OCI-LY1 (cell line): ENCODE measurements at regions not wholly inside any gene's neighbourhood (a gene's known extent, or its start where the extent isn't known, plus 50 kb on each side); places are given as distances from the start of the nearest gene placed in this dataset.

Source experiments
- CTCF ChIP-seq: fragments of 200-600 bp; sonication (generic), shearing (Covaris generic); IDR thresholded peaks from 2 replicates; pipeline ENCODE4 v1.5.1; 2017; ENCODE audit warnings: mild to moderate bottlenecking, antibody characterized with exemption, low read length, moderate library complexity, mixed read lengths
- EZH2 ChIP-seq: fragments of 200-600 bp; sonication (generic), shearing (Covaris generic); IDR thresholded peaks from 2 replicates; pipeline ENCODE4 v1.8.0; 2017; ENCODE audit warnings: borderline replicate concordance, mixed run types, mild to moderate bottlenecking, antibody characterized with exemption, low read length, moderate library complexity, mixed read lengths

- TF ChIP-seq EZH2: no peak
- no peak for TF ChIP-seq CTCF
Observed at GRCh38 chr2:5950736-5951135, 258.6 kb downstream of the SOX11 start.
